Astrocyte of the cerebellum (primary cell): ENCODE measurements at regions not wholly inside any gene's neighbourhood (a gene's known extent, or its start where the extent isn't known, plus 50 kb on each side); places are given as distances from the start of the nearest gene placed in this dataset.

Experiments used
- DNase-seq: peaks from one replicate; pipeline ENCODE4 v3.0.0-alpha.2; 2011; ENCODE audit warnings: low read depth
- H3K4me3 ChIP-seq: 2 replicates; pipeline ENCODE4 v1.5.1; 2011; ENCODE audit warnings: mild to moderate bottlenecking, low read depth, low read length, moderate library complexity
- in situ Hi-C: cut with HindIII; loops from 2 replicates; pipeline ENCODE4 v1.10.0; 2017; ENCODE audit warnings: low sequenced_read_pairs
- TF ChIP-seq, protein P1 (sequence below): IDR thresholded peaks from 2 replicates; pipeline ENCODE4 v1.5.1; 2012; ENCODE audit warnings: low read length, low read depth, moderate library complexity, mild to moderate bottlenecking; ENCODE audit errors: missing control alignments

DNA sequence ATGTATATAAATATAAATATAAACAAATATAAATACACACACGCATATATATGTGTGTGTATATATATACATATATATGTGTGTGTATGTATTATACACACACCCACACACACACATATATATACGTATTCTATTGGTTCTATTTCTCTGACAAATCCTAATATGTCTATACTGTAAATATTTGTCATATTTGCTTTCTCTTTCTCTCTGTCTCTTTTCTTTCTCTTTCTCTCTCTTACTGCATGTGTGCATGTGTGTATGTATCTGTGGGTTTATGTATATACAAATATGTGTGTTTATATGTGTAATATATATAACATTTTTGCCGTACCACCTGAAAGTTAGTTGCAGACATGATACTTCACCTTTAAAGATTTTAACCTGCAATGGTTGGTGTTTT lies 174.2 kb upstream of the PLEKHG7 start:
- H3K4me3 ChIP-seq = no peak overlapping the region
- in situ Hi-C loops = no loop called here
- TF ChIP-seq, protein P1, sequence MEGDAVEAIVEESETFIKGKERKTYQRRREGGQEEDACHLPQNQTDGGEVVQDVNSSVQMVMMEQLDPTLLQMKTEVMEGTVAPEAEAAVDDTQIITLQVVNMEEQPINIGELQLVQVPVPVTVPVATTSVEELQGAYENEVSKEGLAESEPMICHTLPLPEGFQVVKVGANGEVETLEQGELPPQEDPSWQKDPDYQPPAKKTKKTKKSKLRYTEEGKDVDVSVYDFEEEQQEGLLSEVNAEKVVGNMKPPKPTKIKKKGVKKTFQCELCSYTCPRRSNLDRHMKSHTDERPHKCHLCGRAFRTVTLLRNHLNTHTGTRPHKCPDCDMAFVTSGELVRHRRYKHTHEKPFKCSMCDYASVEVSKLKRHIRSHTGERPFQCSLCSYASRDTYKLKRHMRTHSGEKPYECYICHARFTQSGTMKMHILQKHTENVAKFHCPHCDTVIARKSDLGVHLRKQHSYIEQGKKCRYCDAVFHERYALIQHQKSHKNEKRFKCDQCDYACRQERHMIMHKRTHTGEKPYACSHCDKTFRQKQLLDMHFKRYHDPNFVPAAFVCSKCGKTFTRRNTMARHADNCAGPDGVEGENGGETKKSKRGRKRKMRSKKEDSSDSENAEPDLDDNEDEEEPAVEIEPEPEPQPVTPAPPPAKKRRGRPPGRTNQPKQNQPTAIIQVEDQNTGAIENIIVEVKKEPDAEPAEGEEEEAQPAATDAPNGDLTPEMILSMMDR = no peak
- no peak for DNase-seq

DNA sequence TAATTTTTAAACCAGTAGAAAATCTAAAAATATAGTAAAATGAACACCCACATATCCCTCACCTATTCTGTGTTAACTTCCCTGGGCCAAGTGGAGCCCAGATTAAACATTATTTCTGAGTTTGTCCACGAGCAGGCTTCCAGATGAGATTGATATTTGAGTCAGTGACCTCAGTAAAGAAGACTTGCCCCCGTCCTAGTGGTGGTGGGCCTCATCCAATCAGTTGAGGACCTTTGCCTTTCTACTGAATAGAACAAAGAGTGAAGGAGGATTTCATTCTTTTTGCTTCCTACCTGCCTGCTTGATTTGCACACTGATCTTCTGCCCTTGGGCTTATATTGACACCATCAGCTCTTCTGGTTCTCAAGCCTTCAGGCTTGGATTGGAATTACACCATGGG lies 174.7 kb upstream of the PLEKHG7 start:
- in situ Hi-C loops = no loop called here
- TF ChIP-seq, protein P1 = no peak
- no peak for DNase-seq
- H3K4me3 ChIP-seq = no peak overlapping the region

DNA sequence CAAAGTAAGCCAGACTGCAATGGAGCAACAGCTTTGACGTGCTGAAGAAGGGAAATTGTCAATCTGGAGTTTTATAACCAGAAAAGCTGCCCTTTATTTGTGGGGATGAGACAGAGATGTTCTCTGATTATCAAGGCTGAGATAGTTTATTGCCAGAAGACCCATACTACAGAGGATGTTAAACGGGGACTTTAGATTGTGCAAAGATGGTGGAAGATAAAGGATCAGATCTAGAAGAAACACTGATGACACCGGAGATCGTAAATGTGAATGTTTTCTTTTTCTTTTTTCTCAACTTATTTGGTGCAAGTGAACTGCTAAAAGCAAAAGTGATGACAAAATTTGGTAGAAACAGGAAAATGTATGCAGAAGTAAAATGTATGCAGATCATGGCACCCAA lies 178.3 kb upstream of the PLEKHG7 start:
- in situ Hi-C loops = no loop called here
- DNase-seq = no peak
- TF ChIP-seq, protein P1 = no peak
- H3K4me3 ChIP-seq = no peak overlapping the region

GRCh38 chr12:92520511-92520910 lies 182.3 kb upstream of the PLEKHG7 start:
- H3K4me3 ChIP-seq = no peak overlapping the region
- in situ Hi-C loops = no loop called here
- TF ChIP-seq, protein P1 = no peak
- DNase-seq = no peak

GRCh38 chr12:92519284-92519683 lies 183.5 kb upstream of the PLEKHG7 start:
- no peak for DNase-seq
- in situ Hi-C loops = no loop called here
- TF ChIP-seq, protein P1 = no peak
- H3K4me3 ChIP-seq = no peak overlapping the region

DNA sequence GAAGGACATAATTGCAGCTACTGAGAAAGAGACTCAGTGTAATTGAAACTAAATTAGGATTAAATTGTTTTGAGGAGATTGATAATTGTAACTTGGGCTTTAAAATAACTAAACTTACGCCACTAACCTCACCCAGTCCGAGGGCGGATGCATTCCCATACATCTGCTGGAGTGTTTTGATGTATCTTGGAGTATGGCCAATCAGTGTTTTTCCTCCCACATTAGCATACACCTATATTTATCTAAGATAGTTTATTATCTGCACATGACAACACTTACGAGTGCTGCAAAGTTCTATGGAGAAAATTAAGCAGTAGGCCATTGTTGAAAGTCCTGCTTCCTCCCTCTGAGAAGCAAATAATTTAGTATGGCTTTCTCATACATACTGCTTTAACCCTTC lies 184.7 kb upstream of the PLEKHG7 start:
- no peak for DNase-seq
- H3K4me3 ChIP-seq = no peak overlapping the region
- in situ Hi-C loops = no loop called here
- TF ChIP-seq, protein P1 = no peak

DNA sequence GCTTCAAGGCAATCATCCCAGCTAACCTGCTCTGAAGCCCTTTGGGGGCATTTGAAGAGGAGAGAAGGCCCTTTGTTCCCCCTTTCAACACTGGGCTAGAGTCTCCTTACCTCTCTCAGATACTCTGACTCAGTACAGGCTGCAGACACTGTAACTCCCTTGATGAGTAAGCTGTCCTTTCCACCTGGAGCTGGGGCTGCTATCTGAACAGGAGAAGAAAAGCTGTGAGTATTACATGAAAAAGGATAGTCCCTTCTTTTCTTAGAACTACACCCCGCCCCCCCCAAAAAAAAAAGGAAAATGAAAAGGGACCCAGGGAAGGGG lies 186.6 kb upstream of the PLEKHG7 start:
- in situ Hi-C loops = no loop called here
- no peak for DNase-seq
- TF ChIP-seq, protein P1 = no peak

More for the DNA sequence above, 186.6 kb upstream of the PLEKHG7 start:
- no peak overlapping the region for H3K4me3 ChIP-seq
